AG04449 (cell line): ENCODE measurements at regions not wholly inside any gene's neighbourhood (a gene's known extent, or its start where the extent isn't known, plus 50 kb on each side); places are given as distances from the start of the nearest gene placed in this dataset.

Source experiments
- CTCF ChIA-PET: fragments of 350-600 bp; formaldehyde crosslinking; extraction: SDS; loops from one replicate; lab custom pipeline; 2021; ENCODE audit warnings: antibody characterized with exemption; lab: Yijun Ruan, JAX
- POLR2A ChIA-PET: fragments of 400-600, 350-600 bp; formaldehyde crosslinking; extraction: SDS; loops from one replicate; lab custom pipeline; 2020; ENCODE audit warnings: antibody characterized with exemption, inconsistent platforms; lab: Yijun Ruan, JAX
- DNase-seq: peaks from one replicate; pipeline ENCODE4 v3.0.0-alpha.2; 2010; ENCODE audit warnings: low read depth, low spot score
- H3K4me3 ChIP-seq: 2 replicates; pipeline ENCODE4 v1.5.1; 2011; ENCODE audit warnings: low read depth, mild to moderate bottlenecking, control low read depth, low read length
- CTCF ChIP-seq: IDR thresholded peaks from one replicate; pipeline ENCODE4 v1.5.1; 2011; ENCODE audit warnings: mild to moderate bottlenecking, moderate library complexity, low read length, control low read depth, inconsistent platforms; ENCODE audit not compliant: insufficient read depth; ENCODE audit errors: missing control alignments

- DNase-seq, result no peak
- CTCF ChIA-PET, result no interaction called here
- POLR2A ChIA-PET, result no interaction called here
Measured at GRCh38 chr3:15929944-15930571, 132.3 kb upstream of the ANKRD28 start.

GRCh38 chr3:15932348-15933300, 134.8 kb upstream of the ANKRD28 start:
- TF ChIP-seq CTCF, result no peak
- no peak for DNase-seq
- ChIA-PET POLR2A (no interaction called here), CTCF (interaction anchor here (1.4 to 1.5 kb wide), 2 partner anchors 256 to 311 kb away, joined by 3 to 4 read pairs; no protein-coding TSS in a partner anchor)
- no peak overlapping the region for H3K4me3 ChIP-seq

More at GRCh38 chr3:15929944-15930571, 132.3 kb upstream of the ANKRD28 start:
- no peak overlapping the region for H3K4me3 ChIP-seq
- TF ChIP-seq CTCF, result no peak

- no peak for TF ChIP-seq CTCF
- ChIA-PET CTCF (interaction anchor here (1.5 kb wide), 1 partner anchor 310 kb away, joined by 3 read pairs; no protein-coding TSS in a partner anchor), POLR2A (no interaction called here)
- DNase-seq, result no peak
- H3K4me3 ChIP-seq, result no peak overlapping the region
Measured at GRCh38 chr3:15933439-15934139, 135.8 kb upstream of the ANKRD28 start.

- POLR2A ChIA-PET, result no interaction called here
- CTCF ChIA-PET, result interaction anchor here (1.9 kb wide), 1 partner anchor 7 kb away, joined by 4 read pairs; no protein-coding TSS in a partner anchor
- DNase-seq, result no peak
- no peak for TF ChIP-seq CTCF
- H3K4me3 ChIP-seq, result no peak overlapping the region
Measured at GRCh38 chr3:15934389-15935195, 136.8 kb upstream of the ANKRD28 start.

GRCh38 chr3:15936312-15936711, 138.5 kb upstream of the ANKRD28 start:
- POLR2A ChIA-PET, result interaction anchor here (1.2 kb wide), 1 partner anchor 124 kb away, joined by 4 read pairs; no protein-coding TSS in a partner anchor
- no peak for TF ChIP-seq CTCF
- no peak for DNase-seq
- CTCF ChIA-PET, result interaction anchor here (1.9 kb wide), 1 partner anchor 9 kb away, joined by 4 read pairs; no protein-coding TSS in a partner anchor
- no peak overlapping the region for H3K4me3 ChIP-seq
